ENCODE measurements at regions not wholly inside any gene's neighbourhood (a gene's known extent, or its start where the extent isn't known, plus 50 kb on each side); places are given as distances from the start of the nearest gene placed in this dataset.

- Mint-ChIP-seq H3K36me3 (no peaks in the 10 kb centered on the region), H3K4me1 (no peaks in the 10 kb centered on the region), H3K27me3 (ENCODE audit: low read depth) (peaks cover 25% of the 10 kb centered on the region), H3K27ac (no peak overlapping the region), H3K4me3 (no peak overlapping the region), H3K9me3 (no peaks in the 10 kb centered on the region)
- no peak for DNase-seq (ENCODE audit: low spot score in 2 of 2, unreplicated experiment in 2 of 2)
- no peak for TF ChIP-seq CTCF (IDR thresholded peaks at IDR 0.05; ENCODE audit: unreplicated experiment)
These were observed 282.4 kb upstream of the EEF2KMT start for GRCh38 chr16:5379954-5380353.

- no peak overlapping the region for H3K4me3 Mint-ChIP-seq
- H3K4me1 Mint-ChIP-seq: no peaks in the 10 kb centered on the region
- no peak for TF ChIP-seq CTCF (IDR thresholded peaks at IDR 0.05; ENCODE audit: unreplicated experiment)
- no peaks in the 10 kb centered on the region for H3K9me3 Mint-ChIP-seq
- DNase-seq (ENCODE audit: low spot score in 2 of 2, unreplicated experiment in 2 of 2): no peak
- H3K27ac Mint-ChIP-seq: no peak overlapping the region
- H3K27me3 Mint-ChIP-seq (ENCODE audit: low read depth): peaks cover 28% of the 10 kb centered on the region
- no peaks in the 10 kb centered on the region for H3K36me3 Mint-ChIP-seq
These were observed 280.9 kb upstream of the EEF2KMT start for GRCh38 chr16:5378531-5378930.

GRCh38 chr16:5377280-5377898 lies 279.8 kb upstream of the EEF2KMT start:
- Mint-ChIP-seq H3K27ac (no peak overlapping the region), H3K9me3 (no peaks in the 10 kb centered on the region), H3K4me1 (no peaks in the 10 kb centered on the region), H3K27me3 (ENCODE audit: low read depth) (peaks cover 31% of the 10 kb centered on the region), H3K4me3 (no peak overlapping the region), H3K36me3 (no peaks in the 10 kb centered on the region)
- no peak for TF ChIP-seq CTCF (IDR thresholded peaks at IDR 0.05; ENCODE audit: unreplicated experiment)
- no peak for DNase-seq (ENCODE audit: low spot score in 2 of 2, unreplicated experiment in 2 of 2)

- peaks cover 31% of the 10 kb centered on the region for H3K27me3 Mint-ChIP-seq (ENCODE audit: low read depth)
- no peak overlapping the region for H3K27ac Mint-ChIP-seq
- no peak for DNase-seq (ENCODE audit: low spot score in 2 of 2, unreplicated experiment in 2 of 2)
- no peaks in the 10 kb centered on the region for H3K36me3 Mint-ChIP-seq
- no peak for TF ChIP-seq CTCF (IDR thresholded peaks at IDR 0.05; ENCODE audit: unreplicated experiment)
- no peaks in the 10 kb centered on the region for H3K9me3 Mint-ChIP-seq
- H3K4me3 Mint-ChIP-seq: no peak overlapping the region
- no peaks in the 10 kb centered on the region for H3K4me1 Mint-ChIP-seq
These were observed 276.6 kb upstream of the EEF2KMT start for GRCh38 chr16:5374184-5374583.

GRCh38 chr16:5367951-5368350 lies 270.4 kb upstream of the EEF2KMT start:
- Mint-ChIP-seq H3K4me3 (no peak overlapping the region), H3K4me1 (no peaks in the 10 kb centered on the region), H3K9me3 (no peaks in the 10 kb centered on the region), H3K36me3 (no peaks in the 10 kb centered on the region), H3K27ac (no peak overlapping the region), H3K27me3 (ENCODE audit: low read depth) (peaks cover 21% of the 10 kb centered on the region)
- DNase-seq (ENCODE audit: low spot score in 2 of 2, unreplicated experiment in 2 of 2): no peak
- no peak for TF ChIP-seq CTCF (IDR thresholded peaks at IDR 0.05; ENCODE audit: unreplicated experiment)

GRCh38 chr16:5366126-5366525 lies 268.5 kb upstream of the EEF2KMT start:
- Mint-ChIP-seq H3K4me1 (no peaks in the 10 kb centered on the region), H3K27me3 (ENCODE audit: low read depth) (peaks cover 19% of the 10 kb centered on the region), H3K36me3 (no peaks in the 10 kb centered on the region), H3K9me3 (no peaks in the 10 kb centered on the region), H3K4me3 (no peak overlapping the region), H3K27ac (no peak overlapping the region)
- DNase-seq (ENCODE audit: low spot score in 2 of 2, unreplicated experiment in 2 of 2): no peak
- no peak for TF ChIP-seq CTCF (IDR thresholded peaks at IDR 0.05; ENCODE audit: unreplicated experiment)
